Osteocyte (in vitro differentiated cells): ENCODE measurements at regions not wholly inside any gene's neighbourhood (a gene's known extent, or its start where the extent isn't known, plus 50 kb on each side); places are given as distances from the start of the nearest gene placed in this dataset.

Source experiments
- DNase-seq: peaks from one replicate; pipeline ENCODE4 v3.0.0; 2021; ENCODE audit warnings: mixed read lengths; ENCODE audit not compliant: unreplicated experiment; ENCODE audit errors: extremely low spot score
- H3K27ac Mint-ChIP-seq: one replicate; pipeline ENCODE4 v1.8.0; 2021; ENCODE audit warnings: mild to moderate bottlenecking, mixed read lengths; ENCODE audit not compliant: unreplicated experiment
- H3K27me3 Mint-ChIP-seq: one replicate; pipeline ENCODE4 v1.8.0; 2021; ENCODE audit warnings: mixed read lengths; ENCODE audit not compliant: unreplicated experiment
- H3K36me3 Mint-ChIP-seq: one replicate; pipeline ENCODE4 v1.8.0; 2021; ENCODE audit warnings: mixed read lengths; ENCODE audit not compliant: unreplicated experiment
- H3K4me1 Mint-ChIP-seq: one replicate; pipeline ENCODE4 v1.8.0; 2021; ENCODE audit warnings: mixed read lengths; ENCODE audit not compliant: unreplicated experiment
- H3K4me3 Mint-ChIP-seq: one replicate; pipeline ENCODE4 v1.8.0; 2021; ENCODE audit warnings: mild to moderate bottlenecking, moderate library complexity, mixed read lengths; ENCODE audit not compliant: unreplicated experiment
- H3K9me3 Mint-ChIP-seq: one replicate; pipeline ENCODE4 v1.8.0; 2021; ENCODE audit warnings: mixed read lengths; ENCODE audit not compliant: unreplicated experiment
- TF ChIP-seq, protein P1 (sequence below): fragments of 200-600 bp; sonication (generic); IDR thresholded peaks from 2 replicates; pipeline ENCODE4 v1.5.0; 2021; ENCODE audit warnings: antibody characterized with exemption, mild to moderate bottlenecking, moderate library complexity

DNA sequence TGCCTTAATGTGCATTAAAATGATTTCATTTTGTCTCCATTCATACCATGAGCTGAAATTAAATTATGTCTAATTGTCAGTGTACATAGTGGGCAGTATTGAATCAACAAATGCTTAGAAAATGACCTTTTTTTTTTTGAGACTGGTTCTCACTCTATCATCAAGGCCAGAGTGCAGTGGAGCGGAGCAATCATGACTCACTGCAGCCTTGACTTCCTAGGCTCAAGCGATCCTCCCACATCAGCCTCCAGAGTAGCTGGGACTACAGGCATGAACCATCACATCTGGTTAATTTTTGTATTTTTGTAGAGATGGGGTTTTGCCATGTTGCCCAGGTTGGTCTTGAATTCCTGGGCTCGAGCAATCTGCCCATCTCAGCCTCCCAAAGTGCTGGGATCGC is 117.0 kb upstream of the BLID start:
- Mint-ChIP-seq H3K27ac (no peak overlapping the region), H3K4me1 (peaks cover 11% of the 10 kb centered on the region), H3K9me3 (no peaks in the 10 kb centered on the region), H3K36me3 (no peaks in the 10 kb centered on the region), H3K27me3 (peaks cover 3% of the 10 kb centered on the region), H3K4me3 (no peak overlapping the region)
- no peak for DNase-seq
- TF ChIP-seq, protein P1, sequence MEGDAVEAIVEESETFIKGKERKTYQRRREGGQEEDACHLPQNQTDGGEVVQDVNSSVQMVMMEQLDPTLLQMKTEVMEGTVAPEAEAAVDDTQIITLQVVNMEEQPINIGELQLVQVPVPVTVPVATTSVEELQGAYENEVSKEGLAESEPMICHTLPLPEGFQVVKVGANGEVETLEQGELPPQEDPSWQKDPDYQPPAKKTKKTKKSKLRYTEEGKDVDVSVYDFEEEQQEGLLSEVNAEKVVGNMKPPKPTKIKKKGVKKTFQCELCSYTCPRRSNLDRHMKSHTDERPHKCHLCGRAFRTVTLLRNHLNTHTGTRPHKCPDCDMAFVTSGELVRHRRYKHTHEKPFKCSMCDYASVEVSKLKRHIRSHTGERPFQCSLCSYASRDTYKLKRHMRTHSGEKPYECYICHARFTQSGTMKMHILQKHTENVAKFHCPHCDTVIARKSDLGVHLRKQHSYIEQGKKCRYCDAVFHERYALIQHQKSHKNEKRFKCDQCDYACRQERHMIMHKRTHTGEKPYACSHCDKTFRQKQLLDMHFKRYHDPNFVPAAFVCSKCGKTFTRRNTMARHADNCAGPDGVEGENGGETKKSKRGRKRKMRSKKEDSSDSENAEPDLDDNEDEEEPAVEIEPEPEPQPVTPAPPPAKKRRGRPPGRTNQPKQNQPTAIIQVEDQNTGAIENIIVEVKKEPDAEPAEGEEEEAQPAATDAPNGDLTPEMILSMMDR, result no peak

DNA sequence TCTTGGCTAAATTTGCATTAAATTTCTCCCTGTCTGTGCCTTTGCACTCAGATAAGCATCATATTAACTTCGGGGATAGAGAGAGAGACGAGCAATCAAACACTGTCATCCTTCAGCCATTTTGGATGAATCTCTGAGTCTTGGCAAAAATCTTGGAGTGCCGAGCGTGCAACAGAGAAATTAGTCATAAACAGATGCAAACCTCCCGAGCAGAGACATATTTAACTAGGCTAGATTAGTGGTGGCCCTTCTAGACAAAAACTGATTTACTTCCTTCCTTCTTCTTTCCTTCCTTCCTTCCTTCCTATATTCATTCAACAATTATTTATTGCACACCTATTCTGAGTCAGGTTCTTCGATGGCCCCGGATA is 114.4 kb upstream of the BLID start:
- peaks cover 15% of the 10 kb centered on the region for H3K27me3 Mint-ChIP-seq
- H3K4me1 Mint-ChIP-seq, result peaks cover 7% of the 10 kb centered on the region
- no peak for DNase-seq
- H3K27ac Mint-ChIP-seq, result no peak overlapping the region
- no peaks in the 10 kb centered on the region for H3K9me3 Mint-ChIP-seq
- H3K36me3 Mint-ChIP-seq, result no peaks in the 10 kb centered on the region
- TF ChIP-seq, protein P1, result no peak
- no peak overlapping the region for H3K4me3 Mint-ChIP-seq

DNA sequence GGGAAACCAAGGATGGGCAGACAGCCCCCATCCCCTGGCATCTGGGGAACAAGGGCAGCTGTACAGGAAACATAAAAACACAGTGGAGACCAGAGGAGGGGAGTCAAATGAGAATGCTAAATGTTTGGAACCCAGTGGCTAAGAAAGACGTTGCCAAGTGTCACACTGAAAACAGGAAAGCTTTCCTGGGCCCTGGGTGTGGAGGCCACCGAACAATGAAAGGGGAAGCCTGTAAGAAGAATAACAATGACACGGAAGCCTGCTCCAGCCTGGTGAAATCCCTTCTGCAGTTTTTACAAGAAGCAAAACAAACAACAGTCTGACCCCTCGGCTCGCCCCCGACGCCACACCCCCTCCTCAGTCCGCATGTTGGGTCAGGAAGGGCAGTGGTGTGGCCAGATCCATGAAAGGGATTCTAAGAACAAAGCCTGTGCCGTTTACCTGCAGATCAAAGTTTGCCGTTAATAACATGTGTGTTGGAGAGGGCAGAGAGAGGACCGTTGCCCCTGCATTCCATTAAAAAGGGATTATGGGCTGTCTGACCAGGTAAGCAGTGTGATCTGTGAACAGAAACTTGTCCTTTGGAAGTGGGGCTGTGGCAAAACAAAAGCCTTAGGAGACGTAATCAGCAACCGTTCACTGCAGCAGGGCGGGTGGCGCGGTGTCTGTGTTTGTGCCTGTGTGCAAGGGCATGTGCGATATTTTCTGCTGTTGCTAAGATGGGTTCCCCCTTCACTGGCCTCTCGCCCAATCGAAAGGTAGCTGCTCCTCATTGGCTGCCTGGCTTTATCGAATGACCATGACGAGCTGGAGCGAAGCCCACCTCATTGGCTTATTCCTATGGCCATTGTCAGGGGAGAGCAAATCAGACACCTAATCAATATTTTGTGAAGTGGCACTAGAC is 113.7 kb upstream of the BLID start:
- no peak overlapping the region for H3K4me3 Mint-ChIP-seq
- TF ChIP-seq, protein P1, result no peak
- no peak overlapping the region for H3K27ac Mint-ChIP-seq
- no peak for DNase-seq
- H3K9me3 Mint-ChIP-seq, result no peaks in the 10 kb centered on the region
- peaks cover 18% of the 10 kb centered on the region for H3K27me3 Mint-ChIP-seq
- no peaks in the 10 kb centered on the region for H3K36me3 Mint-ChIP-seq
- peaks cover 7% of the 10 kb centered on the region for H3K4me1 Mint-ChIP-seq

DNA sequence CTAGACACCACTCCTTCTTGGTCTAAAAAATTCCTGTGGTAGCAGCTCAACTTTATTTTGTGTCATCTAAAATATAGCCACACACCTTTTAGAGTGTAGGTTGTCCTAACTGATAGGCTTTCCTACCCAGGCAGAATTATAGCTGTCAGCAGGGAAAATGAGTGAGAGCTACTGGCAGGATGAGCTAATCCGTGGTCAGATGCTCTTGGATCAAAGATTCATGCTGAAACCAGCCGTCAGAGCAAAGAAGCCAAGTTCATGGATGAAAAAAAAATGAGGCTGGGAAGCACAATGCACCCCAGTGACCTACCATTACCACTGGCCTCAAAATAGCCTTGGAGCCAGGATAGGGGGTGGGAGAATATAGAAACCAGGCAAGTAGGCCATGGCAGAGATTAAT is 113.1 kb upstream of the BLID start:
- Mint-ChIP-seq H3K36me3 (no peaks in the 10 kb centered on the region), H3K27me3 (peaks cover 19% of the 10 kb centered on the region), H3K27ac (no peak overlapping the region), H3K4me3 (no peak overlapping the region), H3K4me1 (peaks cover 7% of the 10 kb centered on the region), H3K9me3 (no peaks in the 10 kb centered on the region)
- DNase-seq, result no peak
- TF ChIP-seq, protein P1, result no peak

DNA sequence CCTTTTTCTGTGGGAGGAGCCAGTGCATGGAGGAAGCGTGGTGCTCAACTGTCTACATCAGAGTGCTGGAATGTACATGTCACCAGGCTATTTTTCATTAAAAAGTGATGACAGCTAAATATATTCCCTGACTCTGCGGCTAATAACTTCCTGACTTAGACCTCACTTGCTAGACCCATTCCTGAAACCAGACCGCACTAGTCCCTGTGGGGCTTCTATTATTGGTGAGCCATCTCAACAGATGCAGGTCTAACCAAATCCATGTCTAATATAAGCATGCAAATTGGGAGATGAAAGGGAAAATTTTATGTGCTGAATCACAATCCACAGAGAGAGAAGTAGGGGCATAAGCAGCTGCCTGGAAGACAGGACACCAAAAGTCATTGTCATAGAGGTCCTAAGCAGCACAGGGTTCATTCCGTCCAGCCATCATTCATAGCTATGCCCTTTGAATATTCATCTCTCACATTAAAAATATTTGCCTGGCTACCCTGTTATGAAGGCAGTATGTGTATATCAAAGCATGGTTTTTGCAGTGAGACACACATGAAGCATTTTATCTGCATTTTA is 110.9 kb upstream of the BLID start:
- Mint-ChIP-seq H3K27me3 (peaks cover 17% of the 10 kb centered on the region), H3K4me3 (no peak overlapping the region), H3K27ac (no peak overlapping the region), H3K4me1 (peaks cover 7% of the 10 kb centered on the region), H3K9me3 (no peaks in the 10 kb centered on the region), H3K36me3 (no peaks in the 10 kb centered on the region)
- DNase-seq, result no peak
- TF ChIP-seq, protein P1, result no peak
